ENCODE measurements at regions not wholly inside any gene's neighbourhood (a gene's known extent, or its start where the extent isn't known, plus 50 kb on each side); places are given as distances from the start of the nearest gene placed in this dataset.

DNA sequence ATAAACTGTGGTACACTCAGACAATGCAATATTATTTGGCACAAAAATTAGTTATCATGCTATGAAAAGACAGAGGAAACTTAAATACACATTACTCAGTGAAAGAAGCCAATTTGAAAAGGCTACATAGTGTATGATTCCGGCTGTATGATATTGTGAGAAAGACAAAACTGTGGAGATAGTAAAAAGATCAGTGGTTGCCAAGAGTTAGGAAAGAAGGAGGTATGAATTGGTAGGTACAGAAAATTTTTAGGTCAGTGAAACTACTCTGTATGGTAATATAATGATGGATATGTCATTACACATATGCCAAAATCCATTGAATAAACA lies 458.8 kb upstream of the CBLB start:
- intact Hi-C loops (cut with DNase I), result no loop called here
- whole genome bisulfite sequencing, 2 donors, result 73% methylated on average over 1 of the region's 1 CpG
- Histone ChIP-seq H3K4me3 (ENCODE audit: low read length in 2 of 2) (no peak overlapping the region), H3K27me3 (ENCODE audit: control insufficient read depth in 1 of 2, insufficient read depth in 2 of 2, low read length in 1 of 2) (no peaks in the 10 kb centered on the region), H3K36me3 (ENCODE audit: control insufficient read depth in 1 of 2, insufficient read depth in 2 of 2, low read length in 1 of 2) (no peaks in the 10 kb centered on the region), H3K27ac (ENCODE audit: low read depth in 1 of 2, low read length in 2 of 2) (no peak overlapping the region), H3K4me1 (ENCODE audit: control insufficient read depth in 1 of 2, insufficient read depth in 2 of 2, low read length in 2 of 2) (no peaks in the 10 kb centered on the region), H3K9me3 (ENCODE audit: control insufficient read depth, low read length) (peaks cover 3% of the 10 kb centered on the region)
- DNase-seq (no peak), ATAC-seq (ENCODE audit: low FRiP score) (no peak)

DNA sequence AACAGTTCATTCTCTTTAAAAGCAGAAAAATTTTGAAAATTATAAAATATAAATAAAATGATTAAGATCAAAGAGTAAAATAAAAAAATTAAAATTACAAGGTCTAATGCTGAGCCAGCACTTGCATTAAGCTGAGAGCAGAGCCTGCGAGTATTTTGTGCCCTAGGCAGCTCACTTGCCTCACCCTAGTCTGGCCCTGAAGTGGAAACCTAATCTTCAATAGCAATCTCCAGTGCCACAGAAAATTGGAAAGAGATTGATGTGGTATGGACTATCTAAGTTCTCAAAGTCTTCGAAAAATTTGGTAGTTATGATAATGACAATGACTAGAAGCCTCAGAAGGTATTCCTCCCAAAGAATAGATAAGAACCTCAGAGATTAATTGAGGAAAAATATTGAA lies 459.4 kb upstream of the CBLB start:
- H3K9me3 ChIP-seq (ENCODE audit: control insufficient read depth, low read length), result peaks cover 3% of the 10 kb centered on the region
- H3K4me3 ChIP-seq (ENCODE audit: low read length in 2 of 2), result no peak overlapping the region
- no peaks in the 10 kb centered on the region for H3K27me3 ChIP-seq (ENCODE audit: control insufficient read depth in 1 of 2, insufficient read depth in 2 of 2, low read length in 1 of 2)
- no peak overlapping the region for H3K27ac ChIP-seq (ENCODE audit: low read depth in 1 of 2, low read length in 2 of 2)
- 85 to 86% methylated on average over 2 of the region's 2 CpGs for WGBS, 2 donors
- H3K4me1 ChIP-seq (ENCODE audit: control insufficient read depth in 1 of 2, insufficient read depth in 2 of 2, low read length in 2 of 2), result no peaks in the 10 kb centered on the region
- intact Hi-C loops (cut with DNase I), result no loop called here
- no peak for DNase-seq
- ATAC-seq (ENCODE audit: low FRiP score), result no peak
- H3K36me3 ChIP-seq (ENCODE audit: control insufficient read depth in 1 of 2, insufficient read depth in 2 of 2, low read length in 1 of 2), result no peaks in the 10 kb centered on the region

DNA sequence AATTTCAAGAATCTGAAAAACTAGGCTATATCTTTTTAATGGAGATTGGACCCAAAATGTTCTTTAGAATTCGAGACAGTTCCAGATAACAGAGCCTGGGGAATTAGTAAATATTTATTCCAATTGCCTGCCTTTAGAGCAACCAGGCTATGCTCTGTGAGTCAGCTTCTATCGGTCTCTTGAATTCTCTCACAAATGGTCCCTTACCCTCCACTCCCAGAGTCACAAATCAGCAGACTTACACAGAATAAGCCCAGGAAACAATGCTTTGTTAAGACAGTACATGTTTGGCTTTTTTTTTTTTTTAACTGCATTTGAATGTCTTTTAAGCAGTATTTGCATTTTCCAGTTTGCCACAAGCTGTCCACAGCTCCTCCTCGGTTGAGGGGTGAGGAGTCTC lies 460.7 kb upstream of the CBLB start:
- no peak overlapping the region for H3K27ac ChIP-seq (ENCODE audit: low read depth in 1 of 2, low read length in 2 of 2)
- DNase-seq, result no peak
- intact Hi-C loops (cut with DNase I), result no loop called here
- no peaks in the 10 kb centered on the region for H3K27me3 ChIP-seq (ENCODE audit: control insufficient read depth in 1 of 2, insufficient read depth in 2 of 2, low read length in 1 of 2)
- no peaks in the 10 kb centered on the region for H3K36me3 ChIP-seq (ENCODE audit: control insufficient read depth in 1 of 2, insufficient read depth in 2 of 2, low read length in 1 of 2)
- no peak overlapping the region for H3K4me3 ChIP-seq (ENCODE audit: low read length in 2 of 2)
- WGBS, 2 donors, result 83 to 85% methylated on average over 3 of the region's 3 CpGs
- no peaks in the 10 kb centered on the region for H3K9me3 ChIP-seq (ENCODE audit: control insufficient read depth, low read length)
- no peak for ATAC-seq (ENCODE audit: low FRiP score)
- H3K4me1 ChIP-seq (ENCODE audit: control insufficient read depth in 1 of 2, insufficient read depth in 2 of 2, low read length in 2 of 2), result no peaks in the 10 kb centered on the region

DNA sequence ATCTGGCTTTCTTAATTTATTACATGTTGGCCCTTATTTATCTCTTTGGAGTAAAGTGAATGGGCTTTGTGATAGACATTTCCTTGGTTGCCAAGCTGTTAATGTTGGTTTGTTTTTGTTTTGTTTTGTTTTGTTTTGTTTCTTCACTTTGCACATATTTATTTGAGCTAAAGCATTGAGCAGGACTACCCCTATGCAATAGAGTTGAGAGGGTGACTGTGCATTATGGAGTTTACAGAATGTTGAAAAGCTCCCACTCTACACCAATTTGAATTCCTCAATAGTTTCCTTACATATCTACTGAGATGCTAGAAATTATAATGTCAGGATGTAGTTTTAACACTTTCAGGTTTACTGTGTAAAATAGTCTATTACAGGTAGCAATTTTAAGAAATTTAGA lies 462.8 kb upstream of the CBLB start:
- Histone ChIP-seq H3K36me3 (ENCODE audit: control insufficient read depth in 1 of 2, insufficient read depth in 2 of 2, low read length in 1 of 2) (no peaks in the 10 kb centered on the region), H3K27ac (ENCODE audit: low read depth in 1 of 2, low read length in 2 of 2) (no peak overlapping the region), H3K4me3 (ENCODE audit: low read length in 2 of 2) (no peak overlapping the region), H3K4me1 (ENCODE audit: control insufficient read depth in 1 of 2, insufficient read depth in 2 of 2, low read length in 2 of 2) (peaks cover 0 to 2% of the 10 kb centered on the region in 2 donors), H3K27me3 (ENCODE audit: control insufficient read depth in 1 of 2, insufficient read depth in 2 of 2, low read length in 1 of 2) (no peaks in the 10 kb centered on the region), H3K9me3 (ENCODE audit: control insufficient read depth, low read length) (no peaks in the 10 kb centered on the region)
- DNase-seq (no peak), ATAC-seq (ENCODE audit: low FRiP score) (no peak)
- intact Hi-C loops (cut with DNase I), result no loop called here

DNA sequence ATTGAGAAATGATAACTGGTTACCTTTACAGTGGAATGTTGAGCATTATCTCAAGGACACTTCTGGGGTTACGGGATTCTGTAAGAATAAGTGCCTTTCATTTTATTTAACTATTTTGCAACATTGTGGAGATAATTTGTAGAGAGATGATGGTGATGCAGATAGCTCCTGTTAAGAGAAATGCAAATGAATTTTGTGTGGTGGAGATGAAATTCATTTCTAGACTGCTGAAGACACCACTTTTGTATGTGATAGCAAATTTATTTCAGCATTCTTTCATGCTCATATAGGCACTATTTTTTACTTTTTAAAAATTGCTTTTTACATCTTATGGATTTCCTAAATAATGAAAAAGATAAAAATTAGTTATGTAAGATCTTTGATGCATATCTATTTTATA lies 463.3 kb upstream of the CBLB start:
- H3K9me3 ChIP-seq (ENCODE audit: control insufficient read depth, low read length), result no peaks in the 10 kb centered on the region
- ATAC-seq (ENCODE audit: low FRiP score) (no peak), DNase-seq (no peak)
- H3K4me1 ChIP-seq (ENCODE audit: control insufficient read depth in 1 of 2, insufficient read depth in 2 of 2, low read length in 2 of 2), result peaks cover 0 to 2% of the 10 kb centered on the region in 2 donors
- 97 to 98% methylated on average over 1 of the region's 1 CpG for WGBS, 2 donors
- H3K36me3 ChIP-seq (ENCODE audit: control insufficient read depth in 1 of 2, insufficient read depth in 2 of 2, low read length in 1 of 2), result no peaks in the 10 kb centered on the region
- no peak overlapping the region for H3K4me3 ChIP-seq (ENCODE audit: low read length in 2 of 2)
- H3K27ac ChIP-seq (ENCODE audit: low read depth in 1 of 2, low read length in 2 of 2), result no peak overlapping the region
- H3K27me3 ChIP-seq (ENCODE audit: control insufficient read depth in 1 of 2, insufficient read depth in 2 of 2, low read length in 1 of 2), result no peaks in the 10 kb centered on the region
- intact Hi-C loops (cut with DNase I), result no loop called here

DNA sequence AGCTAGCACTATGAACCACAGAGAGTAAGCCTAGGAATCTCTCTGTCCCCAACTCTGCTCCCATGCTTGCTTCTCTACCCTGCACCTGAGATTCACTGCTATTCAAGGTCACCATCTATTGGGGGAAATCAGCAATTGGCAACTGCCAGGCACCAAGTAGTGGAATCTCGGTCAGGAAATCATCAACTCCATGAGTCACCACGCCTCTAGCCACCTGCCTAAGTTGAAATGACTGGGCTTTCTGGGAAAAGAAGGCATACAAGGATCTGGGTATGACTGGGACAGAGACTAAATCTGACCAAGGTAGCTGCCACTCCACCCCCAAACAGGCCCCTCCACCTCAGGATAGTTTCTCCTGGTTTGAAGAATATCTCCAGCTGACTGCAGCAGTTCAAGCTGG lies 464.1 kb upstream of the CBLB start:
- no peak for DNase-seq
- WGBS, 2 donors, result 89 to 95% methylated on average over 2 of the region's 2 CpGs
- ATAC-seq (ENCODE audit: low FRiP score), result no peak

DNA sequence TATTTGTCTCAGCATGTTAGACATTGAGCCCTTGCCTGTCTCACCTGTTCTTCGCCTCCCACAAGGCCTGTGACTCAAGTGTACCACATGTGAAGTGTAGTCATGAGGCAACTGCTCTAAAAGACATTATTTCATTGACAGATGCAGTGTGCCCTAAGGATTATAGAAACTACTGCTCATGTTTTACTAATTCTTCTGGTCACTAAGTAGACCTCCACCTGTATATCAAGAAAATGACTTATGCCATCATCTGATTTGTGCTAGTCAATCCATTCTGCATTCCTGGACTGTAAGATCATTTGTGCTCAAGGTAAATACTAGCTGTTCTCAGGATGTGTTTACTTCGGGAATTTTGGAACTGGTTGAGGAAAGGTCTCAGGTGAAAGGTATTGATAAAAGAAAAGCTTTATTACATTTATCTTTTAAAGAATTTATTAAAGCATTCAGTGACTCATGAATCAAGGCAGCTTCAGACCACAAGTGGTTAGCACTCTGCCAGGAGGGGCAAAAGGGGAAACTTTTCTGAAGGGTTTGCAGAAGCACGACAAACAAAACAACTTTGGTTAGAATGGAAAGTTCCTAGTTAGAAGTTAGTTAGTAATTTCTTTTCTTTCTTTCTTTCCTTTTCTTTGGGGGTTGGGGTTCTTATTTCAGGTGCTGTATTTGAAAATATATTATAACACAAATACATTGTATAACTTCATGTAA lies 465.3 kb upstream of the CBLB start:
- WGBS, 2 donors, result 82 to 85% methylated on average over 3 of the region's 3 CpGs
- Histone ChIP-seq H3K4me1 (ENCODE audit: control insufficient read depth in 1 of 2, insufficient read depth in 2 of 2, low read length in 2 of 2) (peaks cover 0 to 2% of the 10 kb centered on the region in 2 donors), H3K9me3 (ENCODE audit: control insufficient read depth, low read length) (no peaks in the 10 kb centered on the region), H3K27me3 (ENCODE audit: control insufficient read depth in 1 of 2, insufficient read depth in 2 of 2, low read length in 1 of 2) (peaks cover 0 to 2% of the 10 kb centered on the region in 2 donors), H3K4me3 (ENCODE audit: low read length in 2 of 2) (no peak overlapping the region), H3K36me3 (ENCODE audit: control insufficient read depth in 1 of 2, insufficient read depth in 2 of 2, low read length in 1 of 2) (no peaks in the 10 kb centered on the region), H3K27ac (ENCODE audit: low read depth in 1 of 2, low read length in 2 of 2) (no peak overlapping the region)
- intact Hi-C loops (cut with DNase I), result no loop called here
- DNase-seq, result no peak
- no peak for ATAC-seq (ENCODE audit: low FRiP score)

More for the DNA sequence above, 464.1 kb upstream of the CBLB start:
- Histone ChIP-seq H3K27me3 (ENCODE audit: control insufficient read depth in 1 of 2, insufficient read depth in 2 of 2, low read length in 1 of 2) (no peaks in the 10 kb centered on the region), H3K4me3 (ENCODE audit: low read length in 2 of 2) (no peak overlapping the region), H3K9me3 (ENCODE audit: control insufficient read depth, low read length) (no peaks in the 10 kb centered on the region), H3K36me3 (ENCODE audit: control insufficient read depth in 1 of 2, insufficient read depth in 2 of 2, low read length in 1 of 2) (no peaks in the 10 kb centered on the region), H3K4me1 (ENCODE audit: control insufficient read depth in 1 of 2, insufficient read depth in 2 of 2, low read length in 2 of 2) (peaks cover 0 to 2% of the 10 kb centered on the region in 2 donors), H3K27ac (ENCODE audit: low read depth in 1 of 2, low read length in 2 of 2) (no peak overlapping the region)
- intact Hi-C loops (cut with DNase I), result no loop called here

DNA sequence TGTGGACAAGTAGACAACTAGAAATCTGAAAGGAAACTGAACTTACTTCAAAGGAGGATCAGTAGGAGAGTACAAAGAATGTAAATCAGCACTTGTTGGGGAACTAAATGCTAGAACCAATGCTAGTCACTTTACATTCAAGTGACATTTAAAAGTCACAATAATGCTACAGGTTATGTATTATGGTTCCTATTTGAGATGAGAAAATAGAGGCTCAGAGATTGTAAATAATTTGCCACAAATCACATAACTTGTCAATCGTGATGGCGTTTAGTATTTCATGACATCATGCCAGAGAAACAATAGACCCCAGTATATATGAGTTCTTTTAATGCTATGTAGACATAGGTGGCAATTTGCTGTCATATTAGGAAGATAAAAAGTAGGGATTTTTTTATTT lies 467.8 kb upstream of the CBLB start:
- DNase-seq (no peak), ATAC-seq (ENCODE audit: low FRiP score) (no peak)
- no peak overlapping the region for H3K27ac ChIP-seq (ENCODE audit: low read depth in 1 of 2, low read length in 2 of 2)
- no peaks in the 10 kb centered on the region for H3K36me3 ChIP-seq (ENCODE audit: control insufficient read depth in 1 of 2, insufficient read depth in 2 of 2, low read length in 1 of 2)
- intact Hi-C loops (cut with DNase I), result no loop called here
- no peak overlapping the region for H3K4me3 ChIP-seq (ENCODE audit: low read length in 2 of 2)
- 91 to 94% methylated on average over 2 of the region's 2 CpGs for WGBS, 2 donors
- H3K4me1 ChIP-seq (ENCODE audit: control insufficient read depth in 1 of 2, insufficient read depth in 2 of 2, low read length in 2 of 2), result peaks cover 0 to 2% of the 10 kb centered on the region in 2 donors
- H3K9me3 ChIP-seq (ENCODE audit: control insufficient read depth, low read length), result no peaks in the 10 kb centered on the region
- H3K27me3 ChIP-seq (ENCODE audit: control insufficient read depth in 1 of 2, insufficient read depth in 2 of 2, low read length in 1 of 2), result peaks cover 0 to 2% of the 10 kb centered on the region in 2 donors

DNA sequence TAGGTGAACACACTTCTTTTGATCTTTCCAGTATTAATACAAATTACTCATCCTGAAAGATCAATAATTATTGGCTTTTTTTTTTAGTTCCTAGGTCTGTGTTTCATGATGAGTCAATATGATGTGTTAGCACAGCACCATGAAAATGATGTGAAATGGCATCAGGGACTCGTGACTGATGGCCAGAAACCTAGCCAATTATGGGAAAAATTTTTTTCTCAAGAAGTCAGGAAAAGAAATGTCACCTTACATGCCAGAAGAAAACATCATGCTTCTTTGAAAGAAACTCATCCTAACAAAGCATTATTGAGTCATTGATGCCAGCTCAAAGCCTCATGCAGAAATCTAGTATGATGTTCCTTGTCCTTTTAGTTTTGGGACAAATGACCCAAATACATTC lies 468.3 kb upstream of the CBLB start:
- 77 to 82% methylated on average over 1 of the region's 1 CpG for WGBS, 2 donors
- intact Hi-C loops (cut with DNase I), result no loop called here
- DNase-seq, result no peak

More for the DNA sequence above, 468.3 kb upstream of the CBLB start:
- Histone ChIP-seq H3K4me1 (ENCODE audit: control insufficient read depth in 1 of 2, insufficient read depth in 2 of 2, low read length in 2 of 2) (peaks cover 0 to 2% of the 10 kb centered on the region in 2 donors), H3K27me3 (ENCODE audit: control insufficient read depth in 1 of 2, insufficient read depth in 2 of 2, low read length in 1 of 2) (peaks cover 0 to 2% of the 10 kb centered on the region in 2 donors), H3K9me3 (ENCODE audit: control insufficient read depth, low read length) (no peaks in the 10 kb centered on the region), H3K27ac (ENCODE audit: low read depth in 1 of 2, low read length in 2 of 2) (no peak overlapping the region), H3K4me3 (ENCODE audit: low read length in 2 of 2) (no peak overlapping the region), H3K36me3 (ENCODE audit: control insufficient read depth in 1 of 2, insufficient read depth in 2 of 2, low read length in 1 of 2) (no peaks in the 10 kb centered on the region)
- ATAC-seq (ENCODE audit: low FRiP score), result no peak

Data from aorta (tissue), 5 donors.